Stimulated activated CD4-positive, alpha-beta T cell treated with anti-CD3 and anti-CD28 coated beads, TNF-alpha, amount 100 ng/mL, for 24 hours (primary cell): ENCODE measurements at regions not wholly inside any gene's neighbourhood (a gene's known extent, or its start where the extent isn't known, plus 50 kb on each side); places are given as distances from the start of the nearest gene placed in this dataset.

Source experiments
- DNase-seq, 3 experiments: peaks; one replicate each; pipeline ENCODE4 v3.0.0-alpha.2; 2020; ENCODE audit warnings: low read depth in 3 of 3

DNA sequence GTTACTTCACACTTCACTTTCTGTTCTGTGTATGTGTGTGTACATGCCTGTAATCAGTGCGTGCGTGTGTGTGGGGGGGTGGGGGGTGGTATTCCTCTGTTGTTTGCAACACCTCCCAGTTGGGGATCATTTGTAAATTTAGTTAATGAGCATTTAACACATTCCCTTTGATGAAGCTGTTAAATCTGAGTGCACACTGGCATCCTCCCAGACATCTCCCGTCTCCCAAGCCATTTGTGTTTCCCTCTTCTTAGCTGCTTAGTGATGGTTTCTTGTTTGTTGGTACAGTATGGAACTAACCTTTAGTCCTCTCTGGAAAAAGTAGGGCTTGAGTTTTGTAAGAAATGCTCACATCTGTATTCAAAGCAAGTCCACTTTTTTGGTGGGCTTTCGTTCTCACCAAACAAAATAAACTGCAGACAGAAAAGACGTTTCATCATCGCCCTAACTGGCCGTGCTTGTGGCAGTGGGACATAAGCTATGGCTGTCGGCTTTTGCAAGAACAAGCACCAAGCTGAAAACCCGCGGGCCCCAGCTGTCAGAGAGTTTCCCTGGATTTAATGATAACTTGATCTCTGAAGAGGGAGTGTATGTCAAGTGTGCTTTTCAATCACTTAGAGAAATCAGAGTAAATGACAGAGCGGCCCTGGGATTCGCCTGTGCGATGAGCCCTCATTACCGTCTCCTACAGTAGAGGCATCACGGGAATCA is 54.9 kb upstream of the SASH1 start:
- no peak for DNase-seq

DNA sequence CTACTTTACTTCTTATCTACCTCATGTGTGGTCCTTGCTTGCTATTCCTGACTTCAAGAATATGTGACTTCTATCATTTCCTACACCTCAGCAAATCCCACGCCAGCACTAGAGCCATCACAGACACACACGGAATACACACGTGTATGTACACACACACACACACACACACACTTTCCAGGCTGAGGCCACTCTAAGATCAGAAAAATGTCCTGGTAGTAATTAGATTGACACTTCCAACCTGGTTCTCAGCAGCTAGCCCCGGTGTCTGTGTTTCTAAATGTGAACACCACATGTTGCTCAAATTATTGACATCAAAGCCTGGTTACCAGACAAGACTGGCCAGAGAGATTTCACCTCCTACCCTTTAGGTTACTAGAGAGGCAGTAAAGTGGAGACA is 54.1 kb upstream of the SASH1 start:
- DNase-seq: no peak

DNA sequence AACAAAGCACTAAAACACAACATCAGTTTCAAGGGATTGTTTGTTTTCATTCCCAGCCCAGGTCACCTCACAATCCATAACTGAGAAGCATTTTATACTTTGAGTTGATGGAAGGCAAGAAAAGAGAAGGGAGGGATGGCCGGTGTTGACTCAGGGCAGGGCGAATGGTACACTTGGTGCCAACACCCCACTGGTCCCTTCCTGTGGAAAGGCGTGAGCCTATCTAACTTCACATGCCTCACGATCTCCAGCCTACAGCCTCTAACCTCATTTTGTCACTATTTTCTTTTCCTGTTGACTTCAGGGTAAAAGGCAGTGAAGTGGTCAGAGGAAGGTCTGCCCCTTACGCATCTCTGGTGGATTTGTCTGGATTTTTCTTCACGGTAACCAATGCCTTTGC is 53.5 kb upstream of the SASH1 start:
- DNase-seq: no peak

DNA sequence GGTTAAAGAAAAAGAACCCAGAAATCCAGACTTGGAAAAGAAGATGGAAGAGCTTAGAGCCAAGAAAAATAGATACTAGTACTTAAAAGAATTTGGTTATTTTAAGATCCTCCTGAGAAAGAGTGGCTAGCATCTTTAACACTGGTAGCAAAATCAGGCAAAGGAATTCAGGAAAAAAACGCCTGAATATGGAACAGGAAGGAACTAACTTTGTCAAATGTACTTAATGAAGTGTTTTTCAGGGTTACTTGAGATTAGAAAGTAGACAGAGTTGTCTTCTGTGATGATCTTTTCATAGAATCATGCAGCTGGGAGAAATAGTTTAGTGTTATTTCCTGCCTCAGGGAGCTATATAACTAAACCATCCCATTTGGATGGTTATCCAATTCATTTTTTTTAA is 50.8 kb upstream of the SASH1 start:
- no peak for DNase-seq
